HG03571 (cell line): ENCODE measurements at regions not wholly inside any gene's neighbourhood (a gene's known extent, or its start where the extent isn't known, plus 50 kb on each side); places are given as distances from the start of the nearest gene placed in this dataset.
A peak's percentile ranks its signal among the peaks of the same experiment; 100 is the strongest.
"Not testable (repeated sequence)": the region's sequence is repeated elsewhere in the genome, so short reads cannot be mapped to it uniquely, and the experiment has no call there.

ENCODE experiments used
- ATAC-seq: cut with Tn5 transposase; IDR thresholded peaks from one replicate; pipeline ENCODE4 v1.9.1; 2021; ENCODE audit not compliant: unreplicated experiment

GRCh38 chr5:39633057-39633456 lies 208.3 kb upstream of the DAB2 start:
- ATAC-seq, result no peak

DNA sequence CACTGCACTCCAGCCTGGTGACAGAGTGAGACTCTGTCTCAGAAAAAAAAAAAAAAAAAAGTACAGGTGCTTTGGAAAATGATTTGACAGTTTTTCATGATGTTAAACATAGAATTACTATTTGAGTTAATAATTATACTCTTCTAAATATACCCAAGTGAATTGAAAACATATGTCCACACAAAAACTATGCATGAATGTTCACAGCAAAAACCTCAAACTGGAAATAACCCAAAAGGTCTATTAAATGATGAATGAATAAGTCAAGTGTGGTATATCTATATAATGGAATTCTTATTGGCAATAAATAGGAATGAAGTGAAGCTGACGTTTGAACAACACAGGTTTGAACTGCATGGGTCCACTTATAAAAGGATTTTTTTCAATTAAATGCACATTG lies 207.2 kb upstream of the DAB2 start:
- no peak for ATAC-seq

- no peak for ATAC-seq
Measured at GRCh38 chr5:39629946-39630345, 205.2 kb upstream of the DAB2 start.

DNA sequence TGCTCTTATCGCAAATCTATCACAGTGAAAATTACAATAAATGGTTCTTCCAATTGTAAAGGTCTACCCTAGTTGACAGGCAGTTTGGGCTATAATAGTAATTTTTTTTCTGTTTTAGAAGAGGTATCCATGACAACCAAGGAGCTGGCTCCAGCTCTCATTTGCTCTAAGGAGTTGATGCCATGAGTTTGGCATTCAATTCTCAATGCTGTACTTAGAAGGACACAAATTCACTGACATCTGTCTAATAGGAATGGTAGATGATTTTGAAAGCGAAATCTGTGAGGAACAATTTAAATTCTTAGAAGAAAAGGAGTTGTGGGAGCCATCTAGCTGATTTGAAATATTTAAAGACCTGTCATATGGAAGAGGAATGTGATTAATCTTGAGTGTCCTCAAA lies 203.6 kb upstream of the DAB2 start:
- no peak for ATAC-seq

- ATAC-seq, result no peak
Measured at GRCh38 chr5:39624890-39625289, 200.1 kb upstream of the DAB2 start.

DNA sequence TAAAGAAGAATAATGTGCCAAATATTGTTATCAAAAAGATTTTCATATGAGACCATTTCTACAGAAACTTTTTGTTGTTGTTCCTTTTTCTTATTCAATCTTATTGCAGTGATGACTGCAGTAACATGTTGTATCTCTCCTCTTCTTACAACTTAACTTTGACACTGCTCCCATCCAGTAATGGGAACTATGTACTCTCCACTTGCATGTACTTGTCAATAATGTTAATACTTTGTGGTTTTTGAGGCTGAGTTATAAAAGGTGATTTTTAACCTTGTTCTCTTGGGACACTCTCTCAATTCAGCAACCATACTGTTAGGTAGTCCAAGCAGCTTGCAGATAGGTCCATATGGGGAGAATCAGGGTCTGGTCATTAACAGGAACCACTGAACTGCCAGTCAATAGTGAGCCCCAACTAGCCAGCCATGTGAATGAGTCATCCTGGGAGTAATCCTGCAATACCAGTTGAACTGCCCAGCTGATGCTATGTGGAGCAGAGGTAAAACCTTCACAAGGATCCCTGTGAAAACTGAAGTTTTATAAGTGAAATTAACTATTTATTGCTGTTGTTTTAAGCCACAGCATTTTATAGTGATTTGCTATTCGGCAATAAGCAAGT lies 199.6 kb upstream of the DAB2 start:
- ATAC-seq, result peak; percentile 96

- no peak for ATAC-seq
Measured at GRCh38 chr5:39623291-39623865, 198.6 kb upstream of the DAB2 start.

- no peak for ATAC-seq
Measured at GRCh38 chr5:39622281-39622680, 197.5 kb upstream of the DAB2 start.

DNA sequence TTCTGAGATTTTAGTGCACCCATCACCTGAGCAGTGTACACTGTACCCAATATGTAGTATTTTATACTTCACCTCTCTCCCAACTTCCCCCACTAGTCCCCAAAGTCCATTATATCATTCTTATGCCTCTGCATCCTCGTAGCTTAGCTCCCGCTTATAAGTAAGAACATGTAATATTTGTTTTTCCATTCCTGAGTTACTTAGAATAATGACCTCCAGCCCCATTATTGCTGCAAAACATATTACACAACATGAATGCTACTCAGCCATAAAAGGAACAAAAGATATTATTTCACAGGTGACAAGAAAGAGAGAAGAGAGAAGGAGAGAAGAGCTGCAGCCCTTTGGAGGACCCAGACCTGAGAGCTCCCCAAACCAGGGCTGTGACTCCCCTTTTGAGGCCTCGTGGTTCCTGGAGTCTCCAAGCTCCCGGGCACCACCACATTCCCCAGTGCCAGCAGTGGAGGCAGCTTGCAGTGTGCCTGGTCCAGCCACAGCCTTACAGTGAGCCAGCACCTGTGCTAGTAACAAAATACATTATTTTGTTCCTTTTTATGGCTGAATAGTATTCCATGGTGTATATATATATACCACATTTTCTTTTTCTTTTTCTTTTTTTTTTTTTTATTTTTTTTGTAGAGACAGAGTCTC lies 194.5 kb upstream of the DAB2 start:
- ATAC-seq, result no peak

GRCh38 chr5:39618391-39618790 lies 193.6 kb upstream of the DAB2 start:
- ATAC-seq, result no peak

- ATAC-seq, result no peak
Measured at GRCh38 chr5:39616131-39616530, 191.4 kb upstream of the DAB2 start.

GRCh38 chr5:39611076-39611475 lies 186.3 kb upstream of the DAB2 start:
- ATAC-seq, result not testable (repeated sequence)

DNA sequence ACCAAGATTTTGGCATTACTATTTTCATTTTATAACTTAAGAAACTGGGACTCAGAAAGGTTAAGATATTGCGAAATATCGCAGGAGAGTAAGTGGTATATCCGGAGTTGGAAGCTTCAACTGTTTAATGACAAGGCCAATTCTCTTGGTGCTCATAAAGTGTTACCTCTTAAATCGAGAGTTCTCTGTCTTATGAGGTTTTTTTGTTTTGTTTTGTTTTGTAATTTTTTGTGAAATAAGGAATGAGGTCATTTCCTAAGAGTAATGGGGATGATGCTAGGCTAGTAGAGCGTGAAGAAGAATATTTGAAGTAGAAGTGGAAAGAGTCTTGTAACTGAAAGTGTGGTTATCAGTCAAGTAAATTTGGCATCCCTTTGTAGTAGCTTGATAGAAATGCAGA lies 183.2 kb upstream of the DAB2 start:
- no peak for ATAC-seq

- no peak for ATAC-seq
Measured at GRCh38 chr5:39606591-39606990, 181.8 kb upstream of the DAB2 start.

DNA sequence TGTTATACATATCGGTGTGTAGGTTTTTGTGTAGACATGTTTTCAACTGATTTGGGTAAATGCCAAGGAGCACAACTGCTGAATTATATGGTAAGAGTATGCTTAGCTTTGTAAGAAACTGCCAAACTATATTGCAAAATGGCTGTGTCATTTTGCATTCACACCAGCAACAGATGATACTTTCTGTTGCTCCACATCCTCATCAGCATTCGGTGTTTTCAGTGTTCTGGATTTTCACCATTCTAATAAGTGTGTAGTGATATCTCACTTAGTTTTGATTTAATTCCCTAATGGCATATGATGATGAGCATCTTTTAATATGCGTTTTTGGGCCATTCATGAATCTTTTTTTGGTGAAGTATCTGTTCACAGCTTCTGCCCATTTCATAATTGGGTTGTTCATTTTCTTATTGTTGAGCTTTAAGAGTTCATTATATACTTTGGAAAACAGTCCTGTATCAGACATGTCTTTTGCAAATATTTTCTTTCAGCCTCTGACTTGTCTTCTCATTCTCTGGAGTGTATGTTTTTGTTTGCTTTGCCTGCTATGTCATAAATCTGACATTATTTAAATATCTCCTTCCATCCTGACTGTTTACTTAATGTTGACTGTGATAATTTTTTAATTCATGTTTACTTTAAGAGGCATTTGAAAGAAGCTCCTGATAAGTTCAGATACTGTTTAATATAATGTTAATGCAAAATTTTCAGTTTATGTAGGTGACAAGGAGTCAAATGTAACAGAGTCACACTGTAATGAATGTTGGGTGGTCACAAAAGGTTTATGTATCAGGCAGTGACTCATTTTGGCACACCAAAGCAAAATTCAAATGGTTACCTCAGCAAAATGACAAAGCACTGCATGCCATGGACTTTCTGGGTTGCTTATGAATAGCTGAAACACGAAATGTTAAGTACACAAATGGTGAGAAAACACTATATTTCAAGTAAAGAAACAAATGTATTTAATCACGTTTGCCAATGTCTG lies 181.1 kb upstream of the DAB2 start:
- ATAC-seq, result no peak

DNA sequence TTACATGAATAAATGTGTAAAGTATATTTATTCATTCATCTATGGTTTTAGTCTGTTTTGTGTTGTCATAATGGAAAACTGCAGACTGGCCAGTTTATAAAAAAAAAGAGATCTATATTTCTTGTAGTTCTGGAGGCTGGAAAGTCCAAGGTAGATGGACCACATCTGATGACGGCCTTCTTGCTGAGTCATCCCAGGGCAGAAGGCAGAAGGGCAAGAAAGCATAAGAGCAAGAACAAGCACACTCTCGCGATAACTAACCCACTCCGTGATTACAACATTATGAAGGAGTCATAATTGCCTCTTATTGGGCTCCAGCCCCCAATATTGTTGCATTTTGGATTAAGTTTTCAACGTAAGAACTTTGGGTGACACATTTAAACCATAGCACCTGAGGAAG lies 180.4 kb upstream of the DAB2 start:
- no peak for ATAC-seq

DNA sequence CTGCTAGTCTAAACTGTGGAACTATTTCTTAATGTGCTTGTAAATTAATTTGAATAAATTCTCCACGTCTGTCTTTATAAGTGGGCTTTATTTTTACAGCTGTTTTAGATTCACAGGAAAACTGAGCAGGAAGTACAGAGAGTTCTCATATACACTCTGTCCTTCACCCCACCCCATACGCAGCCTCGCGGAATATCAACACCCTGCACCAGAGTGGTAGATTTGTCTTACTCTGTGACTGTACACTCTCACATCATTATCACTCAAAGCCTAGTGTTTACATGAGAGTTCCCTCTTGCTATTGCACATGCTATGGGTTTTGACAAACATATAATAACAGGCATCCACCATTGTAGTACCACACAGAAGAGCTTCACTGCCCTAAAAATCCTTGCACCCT lies 179.7 kb upstream of the DAB2 start:
- no peak for ATAC-seq

- ATAC-seq, result no peak
Measured at GRCh38 chr5:39599721-39600431, 175.1 kb upstream of the DAB2 start.

GRCh38 chr5:39598661-39599248 lies 174.0 kb upstream of the DAB2 start:
- ATAC-seq, result no peak

GRCh38 chr5:39588179-39588578 lies 163.4 kb upstream of the DAB2 start:
- ATAC-seq, result no peak

GRCh38 chr5:39587675-39588074 lies 162.9 kb upstream of the DAB2 start:
- no peak for ATAC-seq
